HepG2 (cell line): ENCODE measurements at regions not wholly inside any gene's neighbourhood (a gene's known extent, or its start where the extent isn't known, plus 50 kb on each side); places are given as distances from the start of the nearest gene placed in this dataset.

Experiments used
- EP300 ChIP-seq, 3 experiments: sonication (generic) in 1 of 3; formaldehyde crosslinking in 1 of 3; IDR thresholded peaks; 2 replicates each; pipeline versions ENCODE4 v1.5.1 to v1.6.1; 2011 to 2020; ENCODE audit warnings: low read depth in 2 of 3, low read length in 2 of 3, borderline replicate concordance in 1 of 3, improper control_type of control experiment in 1 of 3, mild to moderate bottlenecking in 1 of 3, missing genetic modification reagents in 1 of 3, moderate library complexity in 1 of 3
- EZH2 ChIP-seq: conservative IDR thresholded peaks from 2 replicates; pipeline ENCODE4 v1.6.1; 2012; ENCODE audit warnings: mild to moderate bottlenecking, low read depth, low read length, moderate library complexity
- ZNF615 ChIP-seq: sonication (generic); formaldehyde crosslinking; IDR thresholded peaks from 2 replicates; pipeline ENCODE4 v1.5.0; 2020; ENCODE audit warnings: mild to moderate bottlenecking, missing genetic modification reagents, borderline replicate concordance

DNA sequence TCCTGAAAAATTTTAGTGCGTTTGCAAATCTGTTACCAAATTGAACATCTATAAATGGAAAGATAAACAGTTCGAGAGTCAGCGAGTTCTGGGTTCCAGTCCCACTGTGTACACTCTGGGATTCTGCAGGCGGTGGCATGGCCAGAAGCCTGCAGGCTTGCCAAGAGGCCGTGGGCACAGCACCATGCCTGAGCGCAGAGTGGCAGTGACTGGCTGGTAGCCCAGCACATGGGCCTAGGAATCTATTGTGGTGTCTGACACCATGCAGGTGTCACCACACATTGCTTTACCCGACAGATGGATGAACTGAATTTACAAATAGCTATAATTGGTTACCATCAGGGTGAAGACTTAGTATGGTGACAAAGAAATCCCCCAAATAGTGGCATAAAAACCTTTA lies 71.7 kb upstream of the TLR3 start:
- TF ChIP-seq ZNF615 (CRISPR knock-in tag) (no peak), EP300 (IDR thresholded peaks at IDR 0.05; ENCODE audit: low read depth in 2 of 2, low read length in 2 of 2) (no peak), EP300 (CRISPR knock-in tag; IDR thresholded peaks at IDR 0.05; ENCODE audit: borderline replicate concordance) (no peak), EZH2 (no peak)
